ENCODE measurements at regions not wholly inside any gene's neighbourhood (a gene's known extent, or its start where the extent isn't known, plus 50 kb on each side); places are given as distances from the start of the nearest gene placed in this dataset.

DNA sequence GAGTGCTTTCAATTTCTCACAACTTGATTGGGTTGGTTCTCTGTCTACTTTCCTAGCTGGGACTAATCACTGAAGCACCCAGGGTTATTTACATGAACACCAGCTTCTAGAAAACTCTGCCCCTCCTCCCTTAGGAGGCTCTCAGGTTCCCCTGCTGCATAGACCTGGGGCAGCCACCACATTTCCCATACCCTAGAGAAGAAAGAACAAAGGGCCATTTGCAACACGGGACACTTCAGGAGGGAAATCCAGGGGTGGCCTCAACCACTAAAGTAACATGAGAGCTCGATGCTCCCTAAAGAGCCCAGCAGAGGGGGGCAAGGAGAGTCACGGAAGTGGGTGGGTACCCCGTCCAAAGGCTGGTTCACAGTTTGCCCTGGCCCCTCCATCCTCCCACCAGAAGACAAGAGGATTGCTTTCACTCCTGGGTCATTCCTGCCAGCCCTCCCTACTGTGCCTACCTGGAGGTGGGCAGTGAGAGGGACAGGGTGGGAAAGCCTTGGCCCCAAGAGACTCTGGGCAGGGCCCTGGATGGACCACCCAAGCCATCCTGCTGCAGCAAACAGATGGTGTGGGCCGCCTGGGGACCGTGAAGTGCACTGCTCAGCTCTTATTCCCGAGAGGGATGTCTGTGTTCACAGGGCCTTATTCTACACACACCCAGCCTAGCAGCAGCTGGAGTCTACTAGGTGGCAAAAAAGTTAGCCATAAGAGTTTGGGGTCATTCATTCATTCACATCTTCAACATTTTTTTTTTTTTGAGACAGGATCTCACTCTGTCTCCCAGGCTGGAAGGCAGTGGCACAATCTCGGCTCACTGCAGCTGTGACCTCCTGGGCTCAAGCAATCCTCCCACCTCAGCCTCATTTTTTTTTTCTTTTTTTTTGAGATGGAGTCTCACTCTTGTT is 392.1 kb downstream of the SOX9 start:
- no peak for DNase-seq (ENCODE audit: low read depth in 2 of 2)
- no peak overlapping the region for H3K9ac ChIP-seq (ENCODE audit: insufficient read depth, low read length)
- no peak overlapping the region for H3K4me2 ChIP-seq (ENCODE audit: extremely low read depth, insufficient read depth, low read length)
- no peak overlapping the region for H3K4me3 ChIP-seq (replicated peaks in 1 of 4; ENCODE audit: control extremely low read depth in 1 of 4, insufficient read depth in 1 of 4, low read depth in 3 of 4, low read length in 4 of 4)
- peaks cover 4% of the 10 kb centered on the region for H3K4me1 ChIP-seq (ENCODE audit: control insufficient read depth, extremely low read depth, insufficient read depth, low read length)
- no peak for TF ChIP-seq EZH2 (IDR thresholded peaks at IDR 0.05; ENCODE audit: low read length, missing control alignments)
- TF ChIP-seq, protein P1, sequence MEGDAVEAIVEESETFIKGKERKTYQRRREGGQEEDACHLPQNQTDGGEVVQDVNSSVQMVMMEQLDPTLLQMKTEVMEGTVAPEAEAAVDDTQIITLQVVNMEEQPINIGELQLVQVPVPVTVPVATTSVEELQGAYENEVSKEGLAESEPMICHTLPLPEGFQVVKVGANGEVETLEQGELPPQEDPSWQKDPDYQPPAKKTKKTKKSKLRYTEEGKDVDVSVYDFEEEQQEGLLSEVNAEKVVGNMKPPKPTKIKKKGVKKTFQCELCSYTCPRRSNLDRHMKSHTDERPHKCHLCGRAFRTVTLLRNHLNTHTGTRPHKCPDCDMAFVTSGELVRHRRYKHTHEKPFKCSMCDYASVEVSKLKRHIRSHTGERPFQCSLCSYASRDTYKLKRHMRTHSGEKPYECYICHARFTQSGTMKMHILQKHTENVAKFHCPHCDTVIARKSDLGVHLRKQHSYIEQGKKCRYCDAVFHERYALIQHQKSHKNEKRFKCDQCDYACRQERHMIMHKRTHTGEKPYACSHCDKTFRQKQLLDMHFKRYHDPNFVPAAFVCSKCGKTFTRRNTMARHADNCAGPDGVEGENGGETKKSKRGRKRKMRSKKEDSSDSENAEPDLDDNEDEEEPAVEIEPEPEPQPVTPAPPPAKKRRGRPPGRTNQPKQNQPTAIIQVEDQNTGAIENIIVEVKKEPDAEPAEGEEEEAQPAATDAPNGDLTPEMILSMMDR (conservative IDR thresholded peaks at IDR 0.05 in 1 of 2, IDR thresholded peaks at IDR 0.05 in 1 of 2; ENCODE audit: low read depth in 1 of 2, low read length in 2 of 2), result no peak
- no peaks in the 10 kb centered on the region for H3K36me3 ChIP-seq (ENCODE audit: control insufficient read depth, insufficient read depth, low read length)
- H3K27me3 ChIP-seq (ENCODE audit: control insufficient read depth, insufficient read depth, low read length), result no peaks in the 10 kb centered on the region
- H3K27ac ChIP-seq (ENCODE audit: insufficient read depth, low read length), result no peak overlapping the region
- H4K20me1 ChIP-seq (ENCODE audit: control insufficient read depth, extremely low read depth, insufficient read depth, low read length), result no peaks in the 10 kb centered on the region
- no peaks in the 10 kb centered on the region for H3K79me2 ChIP-seq (ENCODE audit: control insufficient read depth, insufficient read depth, low read length)
- H3K9me3 ChIP-seq (ENCODE audit: control insufficient read depth, insufficient read depth, low read depth, low read length), result no peaks in the 10 kb centered on the region
- H2AFZ ChIP-seq (ENCODE audit: low read length), result no peak overlapping the region

DNA sequence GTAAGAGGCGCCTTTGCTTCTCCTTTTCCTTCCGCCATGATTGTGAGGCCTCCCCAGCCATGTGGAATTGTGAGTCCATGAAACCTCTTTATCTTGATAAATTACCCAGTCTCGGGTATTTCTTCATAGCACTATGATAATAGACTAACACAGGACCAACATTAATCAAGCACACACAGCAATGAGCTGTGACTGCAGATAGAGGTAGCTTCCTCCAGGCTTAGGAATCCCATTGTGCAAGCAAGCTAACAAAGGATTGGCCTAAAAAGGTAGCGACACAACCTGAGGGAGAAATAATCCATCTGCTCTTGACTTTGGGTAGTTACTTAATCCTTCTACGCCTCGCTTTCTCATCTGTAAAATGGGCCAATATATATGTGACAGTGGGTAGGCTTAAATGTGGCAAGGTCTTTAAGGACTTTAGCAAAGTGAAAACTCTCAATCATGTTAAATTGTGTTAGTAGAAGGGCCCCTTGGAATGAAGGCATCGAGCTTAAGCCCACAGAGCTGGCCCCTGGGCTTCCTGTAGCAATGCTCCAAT is 393.6 kb downstream of the SOX9 start:
- no peaks in the 10 kb centered on the region for H3K79me2 ChIP-seq (ENCODE audit: control insufficient read depth, insufficient read depth, low read length)
- no peak for TF ChIP-seq EZH2 (IDR thresholded peaks at IDR 0.05; ENCODE audit: low read length, missing control alignments)
- H3K9me3 ChIP-seq (ENCODE audit: control insufficient read depth, insufficient read depth, low read depth, low read length), result no peaks in the 10 kb centered on the region
- H3K36me3 ChIP-seq (ENCODE audit: control insufficient read depth, insufficient read depth, low read length), result no peaks in the 10 kb centered on the region
- H3K27me3 ChIP-seq (ENCODE audit: control insufficient read depth, insufficient read depth, low read length), result no peaks in the 10 kb centered on the region
- H3K9ac ChIP-seq (ENCODE audit: insufficient read depth, low read length), result no peak overlapping the region
- peak in 1 of 2 donors; percentile 82 for DNase-seq (ENCODE audit: low read depth in 2 of 2)
- H2AFZ ChIP-seq (ENCODE audit: low read length), result peak overlapping the region; percentile 18
- H3K4me1 ChIP-seq (ENCODE audit: control insufficient read depth, extremely low read depth, insufficient read depth, low read length), result peaks cover 4% of the 10 kb centered on the region
- no peaks in the 10 kb centered on the region for H4K20me1 ChIP-seq (ENCODE audit: control insufficient read depth, extremely low read depth, insufficient read depth, low read length)
- no peak overlapping the region for H3K27ac ChIP-seq (ENCODE audit: insufficient read depth, low read length)
- H3K4me3 ChIP-seq (replicated peaks in 1 of 4; ENCODE audit: control extremely low read depth in 1 of 4, insufficient read depth in 1 of 4, low read depth in 3 of 4, low read length in 4 of 4), result no peak overlapping the region
- H3K4me2 ChIP-seq (ENCODE audit: extremely low read depth, insufficient read depth, low read length), result peak overlapping the region; percentile 86

DNA sequence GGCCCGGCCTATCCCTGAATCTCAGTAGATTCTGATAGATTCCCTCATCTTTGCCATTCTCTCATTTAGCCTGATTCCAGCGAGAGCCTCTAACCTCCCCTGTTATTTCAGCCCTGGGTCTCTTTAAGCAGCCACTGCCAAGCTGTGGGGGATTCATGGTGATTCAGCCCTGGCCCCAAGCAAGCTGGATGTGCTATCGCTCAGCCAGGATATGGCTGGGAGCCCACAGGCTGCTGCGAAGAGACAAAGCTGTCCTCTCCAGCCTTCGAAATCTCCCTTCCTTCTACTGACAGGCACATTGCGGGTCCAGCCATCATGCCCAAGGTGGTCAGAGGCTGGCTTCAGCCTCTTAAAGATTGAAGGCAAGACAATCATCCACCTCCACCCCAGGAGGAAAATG is 394.1 kb downstream of the SOX9 start:
- Histone ChIP-seq H3K4me2 (ENCODE audit: extremely low read depth, insufficient read depth, low read length) (peak overlapping the region; percentile 86), H4K20me1 (ENCODE audit: control insufficient read depth, extremely low read depth, insufficient read depth, low read length) (no peaks in the 10 kb centered on the region), H3K4me3 (replicated peaks in 1 of 4; ENCODE audit: control extremely low read depth in 1 of 4, insufficient read depth in 1 of 4, low read depth in 3 of 4, low read length in 4 of 4) (peak overlapping the region in 2 of 4 experiments; percentile 6 to 35), H3K9ac (ENCODE audit: insufficient read depth, low read length) (no peak overlapping the region), H3K27me3 (ENCODE audit: control insufficient read depth, insufficient read depth, low read length) (no peaks in the 10 kb centered on the region), H3K27ac (ENCODE audit: insufficient read depth, low read length) (peak overlapping the region; percentile 49), H3K9me3 (ENCODE audit: control insufficient read depth, insufficient read depth, low read depth, low read length) (no peaks in the 10 kb centered on the region), H3K4me1 (ENCODE audit: control insufficient read depth, extremely low read depth, insufficient read depth, low read length) (peaks cover 4% of the 10 kb centered on the region), H3K79me2 (ENCODE audit: control insufficient read depth, insufficient read depth, low read length) (no peaks in the 10 kb centered on the region), H3K36me3 (ENCODE audit: control insufficient read depth, insufficient read depth, low read length) (no peaks in the 10 kb centered on the region), H2AFZ (ENCODE audit: low read length) (peak overlapping the region; percentile 18)
- TF ChIP-seq, protein P1 (conservative IDR thresholded peaks at IDR 0.05 in 1 of 2, IDR thresholded peaks at IDR 0.05 in 1 of 2; ENCODE audit: low read depth in 1 of 2, low read length in 2 of 2), result no peak
- TF ChIP-seq EZH2 (IDR thresholded peaks at IDR 0.05; ENCODE audit: low read length, missing control alignments), result no peak
- DNase-seq (ENCODE audit: low read depth in 2 of 2), result peak; percentile 76 to 96

All from fibroblast of lung (primary cell).